HepG2 (cell line): ENCODE measurements at regions not wholly inside any gene's neighbourhood (a gene's known extent, or its start where the extent isn't known, plus 50 kb on each side); places are given as distances from the start of the nearest gene placed in this dataset.

Source experiments
- ATAC-seq: fragments of 200-7000 bp; cut with Tn5 transposase; 3 replicates; pipeline ENCODE4 v1.9.1; 2020; ENCODE audit warnings: mild to moderate bottlenecking, moderate library complexity
- BruUV-seq: library from RNA; stranded (reverse); fragments of 400-500 nt; replicated peaks from 2 replicates; lab custom pipeline; 2021; lab: Mats Ljungman, UMichigan
- CTCF ChIA-PET: fragments of 300-600 bp; formaldehyde crosslinking; extraction: SDS; loops from one replicate; lab custom pipeline; 2021; ENCODE audit warnings: low total read pairs, inconsistent platforms, low intra/inter-chr PET ratio; lab: Yijun Ruan, JAX
- POLR2A ChIA-PET: fragments of 350-600 bp; sonication (Branson Sonifier 250); formaldehyde crosslinking; loops from one replicate; lab custom pipeline; 2020; ENCODE audit warnings: antibody characterized with exemption, inconsistent platforms; lab: Yijun Ruan, JAX
- DNase-seq: peaks from one replicate; pipeline ENCODE4 v3.0.0-alpha.2; 2015; ENCODE audit warnings: low spot score
- FAIRE-seq: peaks from 3 replicates; lab custom pipeline; 2011; peaks lifted over from hg19 to GRCh38; lab: Jason Lieb, UNC
- H2AFZ ChIP-seq: one replicate; pipeline ENCODE4 v1.6.1; 2011; ENCODE audit warnings: low read length, inconsistent platforms
- H3K27ac ChIP-seq: fragments of 300-600 bp; 3 replicates; pipeline ENCODE4 v1.8.0; 2011; ENCODE audit warnings: mixed run types, mild to moderate bottlenecking, mixed read lengths, low read length, inconsistent platforms; ENCODE audit not compliant: insufficient read depth; ENCODE audit errors: extremely low read length
- H3K27me3 ChIP-seq, 2 experiments: fragments of 200-600 bp in 1 of 2; 2 replicates in 1 of 2; 3 replicates in 1 of 2; pipeline versions ENCODE4 v1.6.0 to v1.8.0; 2011; ENCODE audit warnings: low read length in 2 of 2, mild to moderate bottlenecking in 2 of 2, moderate library complexity in 2 of 2, inconsistent platforms in 1 of 2; ENCODE audit not compliant: insufficient read depth in 2 of 2, control insufficient read depth in 1 of 2
- H3K36me3 ChIP-seq, 2 experiments: fragments of 200-600 bp in 1 of 2; replicated peaks in 1 of 2; 2 replicates in 1 of 2; 3 replicates in 1 of 2; pipeline versions ENCODE4 v1.5.1 to v1.8.0; 2011; ENCODE audit warnings: low read length in 2 of 2, inconsistent platforms in 1 of 2; ENCODE audit not compliant: insufficient read depth in 2 of 2, control insufficient read depth in 1 of 2
- H3K4me1 ChIP-seq: 2 replicates; pipeline ENCODE4 v1.5.1; 2012; ENCODE audit warnings: low read length, inconsistent platforms; ENCODE audit not compliant: insufficient read depth
- H3K4me2 ChIP-seq: 2 replicates; pipeline ENCODE4 v1.6.0; 2011; ENCODE audit warnings: low read depth, low read length, inconsistent platforms
- H3K4me3 ChIP-seq, 3 experiments: fragments of 200-600 bp in 1 of 3; sonication (generic), shearing (Covaris generic) in 1 of 3; replicated peaks in 1 of 3; 2 replicates each; pipeline ENCODE4 v1.5.1; 2011 to 2016; ENCODE audit warnings: low read length in 3 of 3, inconsistent platforms in 2 of 3, low read depth in 2 of 3, mild to moderate bottlenecking in 2 of 3, control low read depth in 1 of 3, mixed read lengths in 1 of 3; ENCODE audit not compliant: insufficient read depth in 1 of 3
- H3K79me2 ChIP-seq: one replicate; pipeline ENCODE4 v1.6.1; 2011; ENCODE audit warnings: low read length, inconsistent platforms; ENCODE audit not compliant: insufficient read depth
- H3K9ac ChIP-seq: 2 replicates; pipeline ENCODE4 v1.6.0; 2011; ENCODE audit warnings: mild to moderate bottlenecking, low read depth, low read length, inconsistent platforms; ENCODE audit not compliant: insufficient read depth
- H3K9me3 ChIP-seq: 2 replicates; pipeline ENCODE4 v1.5.1; 2012; ENCODE audit warnings: mild to moderate bottlenecking, low read length
- H4K20me1 ChIP-seq: 2 replicates; pipeline ENCODE4 v1.6.0; 2011; ENCODE audit warnings: inconsistent platforms, mild to moderate bottlenecking, low read length, moderate library complexity; ENCODE audit not compliant: insufficient read depth
- FOXA3 ChIP-seq: IDR thresholded peaks from 2 replicates; pipeline ENCODE4 v1.6.1; 2016; ENCODE audit warnings: missing genetic modification reagents, missing compliant biosample characterization
- LCORL ChIP-seq, 2 experiments: fragments of 450-650 bp in 1 of 2; sonication (generic) in 1 of 2; formaldehyde crosslinking in 1 of 2; IDR thresholded peaks; 2 replicates each; pipeline versions ENCODE4 v1.5.0 to v1.6.1; 2017 to 2020; ENCODE audit warnings: antibody characterized with exemption in 1 of 2, missing genetic modification reagents in 1 of 2
- MTA3 ChIP-seq: sonication (generic); formaldehyde crosslinking; IDR thresholded peaks from 2 replicates; pipeline ENCODE4 v1.4.0; 2020; ENCODE audit warnings: missing genetic modification reagents
- RARG ChIP-seq: sonication (generic); formaldehyde crosslinking; IDR thresholded peaks from 2 replicates; pipeline ENCODE4 v1.4.0; 2020; ENCODE audit warnings: low read depth, mild to moderate bottlenecking, missing genetic modification reagents
- ZMAT5 ChIP-seq: sonication (generic); formaldehyde crosslinking; IDR thresholded peaks from 2 replicates; pipeline ENCODE4 v1.5.0; 2020; ENCODE audit warnings: mild to moderate bottlenecking, low read depth, missing genetic modification reagents, borderline replicate concordance
- ZNF354B ChIP-seq: sonication (generic); formaldehyde crosslinking; IDR thresholded peaks from 2 replicates; pipeline ENCODE4 v1.8.0; 2022; ENCODE audit warnings: mild to moderate bottlenecking, missing genetic modification reagents
- ZNF792 ChIP-seq: IDR thresholded peaks from 2 replicates; pipeline ENCODE4 v1.6.1; 2016
- WGBS: methylation state at CpG from one replicate; pipeline ENCODE4 v1.1.6; 2017; ENCODE audit warnings: low lambda C conversion rate; 5-methylcytosine and 5-hydroxymethylcytosine counted together
- in situ Hi-C: cut with HindIII; loops from 2 replicates; pipeline ENCODE4 v1.10.0; 2017; ENCODE audit warnings: low pct_unique_long_range_greater_than_20kb; ENCODE audit not compliant: extremely low pct_ligation_motif_present
- intact Hi-C: fragments of 100-400 bp; cut with micrococcal nuclease; formaldehyde crosslinking; loops from one replicate; pipeline ENCODE4 v1.10.0; 2022; ENCODE audit not compliant: unreplicated experiment
- TF ChIP-seq, protein P1 (sequence below): sonication (generic); formaldehyde crosslinking; IDR thresholded peaks from one replicate; pipeline ENCODE4 v1.5.1; 2020; ENCODE audit warnings: mild to moderate bottlenecking, missing genetic modification reagents; ENCODE audit errors: not compliant biosample characterization

- intact Hi-C loops: no loop called here
These were observed 581.8 kb downstream of the EFNA5 start for GRCh38 chr5:107088907-107089306.

DNA sequence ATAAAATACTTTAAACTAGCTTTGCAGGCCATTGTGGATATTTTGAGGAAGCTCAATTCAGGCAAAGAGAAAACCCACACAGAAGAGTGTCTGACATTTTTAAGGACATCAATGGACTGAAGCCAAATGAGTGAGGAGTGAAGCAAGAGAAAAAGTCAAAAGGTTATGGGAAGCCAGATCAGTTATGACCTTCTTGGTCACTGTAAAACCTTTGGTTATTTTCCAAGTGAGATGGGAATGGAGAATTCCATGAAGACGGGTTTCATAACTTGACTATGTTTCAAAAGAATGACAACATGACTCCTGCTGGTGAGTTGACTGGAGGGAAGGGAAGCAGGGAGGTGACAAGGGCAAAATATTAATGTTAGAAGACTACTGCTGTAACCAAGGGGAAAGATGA is 585.2 kb downstream of the EFNA5 start:
- Histone ChIP-seq H3K4me2 (no peak overlapping the region), H3K27me3 (no peaks in the 10 kb centered on the region), H4K20me1 (no peaks in the 10 kb centered on the region), H3K27ac (no peak overlapping the region), H3K36me3 (no peaks in the 10 kb centered on the region), H3K4me3 (no peak overlapping the region), H3K4me1 (no peaks in the 10 kb centered on the region), H3K79me2 (no peaks in the 10 kb centered on the region), H3K9ac (no peak overlapping the region), H2AFZ (no peak overlapping the region), H3K9me3 (no peaks in the 10 kb centered on the region)
- FAIRE-seq: no peak
- CTCF ChIA-PET: no interaction called here
- no peak for DNase-seq
- 4% methylated on average over 1 of the region's 1 CpG for WGBS
- in situ Hi-C loops: no loop called here
- no peak for ATAC-seq
- POLR2A ChIA-PET: no interaction called here
- TF ChIP-seq LCORL (IDR thresholded peaks at IDR 0.05): no peak
- no peak for TF ChIP-seq LCORL (CRISPR knock-in tag; IDR thresholded peaks at IDR 0.05)
- no peak for TF ChIP-seq ZMAT5 (CRISPR knock-in tag)
- no peak for TF ChIP-seq FOXA3 (CRISPR knock-in tag)
- TF ChIP-seq, protein P1, sequence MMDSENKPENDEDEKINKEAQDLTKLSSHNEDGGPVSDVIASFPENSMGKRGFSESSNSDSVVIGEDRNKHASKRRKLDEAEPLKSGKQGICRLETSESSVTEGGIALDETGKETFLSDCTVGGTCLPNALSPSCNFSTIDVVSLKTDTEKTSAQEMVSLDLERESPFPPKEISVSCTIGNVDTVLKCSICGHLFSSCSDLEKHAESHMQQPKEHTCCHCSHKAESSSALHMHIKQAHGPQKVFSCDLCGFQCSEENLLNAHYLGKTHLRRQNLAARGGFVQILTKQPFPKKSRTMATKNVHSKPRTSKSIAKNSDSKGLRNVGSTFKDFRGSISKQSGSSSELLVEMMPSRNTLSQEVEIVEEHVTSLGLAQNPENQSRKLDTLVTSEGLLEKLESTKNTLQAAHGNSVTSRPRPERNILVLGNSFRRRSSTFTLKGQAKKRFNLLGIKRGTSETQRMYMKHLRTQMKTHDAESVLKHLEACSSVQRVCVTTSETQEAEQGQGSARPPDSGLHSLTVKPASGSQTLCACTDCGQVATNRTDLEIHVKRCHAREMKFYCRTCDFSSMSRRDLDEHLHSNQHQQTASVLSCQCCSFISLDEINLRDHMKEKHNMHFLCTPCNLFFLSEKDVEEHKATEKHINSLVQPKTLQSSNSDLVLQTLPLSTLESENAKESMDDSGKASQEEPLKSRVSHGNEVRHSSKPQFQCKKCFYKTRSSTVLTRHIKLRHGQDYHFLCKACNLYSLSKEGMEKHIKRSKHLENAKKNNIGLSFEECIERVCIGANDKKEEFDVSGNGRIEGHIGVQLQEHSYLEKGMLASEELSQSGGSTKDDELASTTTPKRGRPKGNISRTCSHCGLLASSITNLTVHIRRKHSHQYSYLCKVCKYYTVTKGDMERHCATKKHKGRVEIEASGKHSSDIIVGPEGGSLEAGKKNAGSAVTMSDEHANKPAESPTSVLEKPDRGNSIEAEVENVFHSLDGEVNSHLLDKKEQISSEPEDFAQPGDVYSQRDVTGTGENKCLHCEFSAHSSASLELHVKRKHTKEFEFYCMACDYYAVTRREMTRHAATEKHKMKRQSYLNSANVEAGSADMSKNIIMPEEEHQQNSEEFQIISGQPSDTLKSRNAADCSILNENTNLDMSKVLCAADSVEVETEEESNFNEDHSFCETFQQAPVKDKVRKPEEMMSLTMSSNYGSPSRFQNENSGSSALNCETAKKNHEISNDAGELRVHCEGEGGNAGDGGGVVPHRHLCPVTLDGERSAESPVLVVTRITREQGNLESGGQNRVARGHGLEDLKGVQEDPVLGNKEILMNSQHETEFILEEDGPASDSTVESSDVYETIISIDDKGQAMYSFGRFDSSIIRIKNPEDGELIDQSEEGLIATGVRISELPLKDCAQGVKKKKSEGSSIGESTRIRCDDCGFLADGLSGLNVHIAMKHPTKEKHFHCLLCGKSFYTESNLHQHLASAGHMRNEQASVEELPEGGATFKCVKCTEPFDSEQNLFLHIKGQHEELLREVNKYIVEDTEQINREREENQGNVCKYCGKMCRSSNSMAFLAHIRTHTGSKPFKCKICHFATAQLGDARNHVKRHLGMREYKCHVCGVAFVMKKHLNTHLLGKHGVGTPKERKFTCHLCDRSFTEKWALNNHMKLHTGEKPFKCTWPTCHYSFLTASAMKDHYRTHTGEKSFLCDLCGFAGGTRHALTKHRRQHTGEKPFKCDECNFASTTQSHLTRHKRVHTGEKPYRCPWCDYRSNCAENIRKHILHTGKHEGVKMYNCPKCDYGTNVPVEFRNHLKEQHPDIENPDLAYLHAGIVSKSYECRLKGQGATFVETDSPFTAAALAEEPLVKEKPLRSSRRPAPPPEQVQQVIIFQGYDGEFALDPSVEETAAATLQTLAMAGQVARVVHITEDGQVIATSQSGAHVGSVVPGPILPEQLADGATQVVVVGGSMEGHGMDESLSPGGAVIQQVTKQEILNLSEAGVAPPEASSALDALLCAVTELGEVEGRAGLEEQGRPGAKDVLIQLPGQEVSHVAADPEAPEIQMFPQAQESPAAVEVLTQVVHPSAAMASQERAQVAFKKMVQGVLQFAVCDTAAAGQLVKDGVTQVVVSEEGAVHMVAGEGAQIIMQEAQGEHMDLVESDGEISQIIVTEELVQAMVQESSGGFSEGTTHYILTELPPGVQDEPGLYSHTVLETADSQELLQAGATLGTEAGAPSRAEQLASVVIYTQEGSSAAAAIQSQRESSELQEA: no peak
- no peak for TF ChIP-seq MTA3 (CRISPR knock-in tag)
- no TSS peak for BruUV-seq
- intact Hi-C loops: no loop called here

More at GRCh38 chr5:107088907-107089306, 581.8 kb downstream of the EFNA5 start:
- Histone ChIP-seq H3K4me2 (no peak overlapping the region), H3K4me1 (no peaks in the 10 kb centered on the region), H2AFZ (no peak overlapping the region), H3K9ac (no peak overlapping the region), H3K79me2 (no peaks in the 10 kb centered on the region), H3K27me3 (no peaks in the 10 kb centered on the region)
- no peak for DNase-seq
- ChIA-PET CTCF (no interaction called here), POLR2A (no interaction called here)
- in situ Hi-C loops: no loop called here
- 0% methylated on average over 1 of the region's 1 CpG for WGBS
- no peak for FAIRE-seq
- BruUV-seq: no TSS peak
- no peak for ATAC-seq
- no peak for TF ChIP-seq ZNF354B (CRISPR knock-in tag)
- no peak for TF ChIP-seq ZNF792 (CRISPR knock-in tag)
- no peak for TF ChIP-seq RARG
- TF ChIP-seq, all 625 proteins: peak for 0
- Histone ChIP-seq H3K9me3 (0 out of 2 replicates have a peak, but pooled peaks cover 1% of the 10 kb centered on the region), H3K27ac (no peak overlapping the region), H3K36me3 (no peaks in the 10 kb centered on the region), H4K20me1 (no peaks in the 10 kb centered on the region), H3K4me3 (no peak overlapping the region)
